Neural cell (in vitro differentiated cells): ENCODE measurements at regions not wholly inside any gene's neighbourhood (a gene's known extent, or its start where the extent isn't known, plus 50 kb on each side); places are given as distances from the start of the nearest gene placed in this dataset.

ENCODE experiments used
- H2AFZ ChIP-seq: fragments of 200-600, 300-800 bp; sonication (generic), shearing (Covaris generic); 2 replicates; pipeline ENCODE4 v1.6.0; 2014; ENCODE audit warnings: low read depth, mild to moderate bottlenecking, antibody characterized with exemption, low read length, moderate library complexity
- H3F3A ChIP-seq: fragments of 200-600 bp; shearing (Covaris generic); 2 replicates; pipeline ENCODE4 v1.6.1; 2016; ENCODE audit warnings: mild to moderate bottlenecking, moderate library complexity, mixed read lengths, antibody characterized with exemption, low read length; ENCODE audit not compliant: insufficient read depth, poor library complexity, severe bottlenecking
- H3K27ac ChIP-seq: fragments of 200-600, 300-800 bp; sonication (generic), shearing (Covaris generic); 2 replicates; pipeline ENCODE4 v1.5.1; 2014; ENCODE audit warnings: mild to moderate bottlenecking, low read length, moderate library complexity
- H3K27me3 ChIP-seq: fragments of 300-800, 200-600 bp; sonication (generic), shearing (Covaris generic); 2 replicates; pipeline ENCODE4 v1.6.0; 2014; ENCODE audit warnings: mild to moderate bottlenecking, low read depth, low read length, moderate library complexity; ENCODE audit not compliant: insufficient read depth
- H3K36me3 ChIP-seq: fragments of 300-800, 200-600 bp; sonication (generic), shearing (Covaris generic); 2 replicates; pipeline ENCODE4 v1.5.1; 2014; ENCODE audit warnings: mild to moderate bottlenecking, antibody characterized with exemption, low read length, moderate library complexity; ENCODE audit not compliant: insufficient read depth
- H3K4me2 ChIP-seq: fragments of 300-800, 200-600 bp; sonication (generic), shearing (Covaris generic); 2 replicates; pipeline ENCODE4 v1.6.0; 2014; ENCODE audit warnings: mild to moderate bottlenecking, low read length
- H3K4me3 ChIP-seq: fragments of 300-800, 200-600 bp; sonication (generic), shearing (Covaris generic); 2 replicates; pipeline ENCODE4 v1.5.1; 2014; ENCODE audit warnings: mild to moderate bottlenecking, low read length, moderate library complexity
- H3K79me2 ChIP-seq: fragments of 200-600 bp; shearing (Covaris generic); replicated peaks from 2 replicates; pipeline ENCODE4 v1.6.0; 2014; ENCODE audit warnings: mild to moderate bottlenecking, low read length, moderate library complexity; ENCODE audit not compliant: insufficient read depth
- H3K9ac ChIP-seq: fragments of 300-800, 200-600 bp; sonication (generic), shearing (Covaris generic); 2 replicates; pipeline ENCODE4 v1.6.1; 2016; ENCODE audit warnings: mild to moderate bottlenecking, low read length, mixed read lengths
- H3K9me2 ChIP-seq: fragments of 200-600 bp; shearing (Covaris generic); 2 replicates; pipeline ENCODE4 v1.6.1; 2016; ENCODE audit warnings: mild to moderate bottlenecking, low read length, mixed read lengths; ENCODE audit not compliant: insufficient read depth
- H3K9me3 ChIP-seq: fragments of 200-600, 300-800 bp; sonication (generic), shearing (Covaris generic); 2 replicates; pipeline ENCODE4 v1.6.1; 2016; ENCODE audit warnings: mild to moderate bottlenecking, mixed run types, low read length, moderate library complexity, mixed read lengths
- H4K20me1 ChIP-seq: fragments of 200-600 bp; shearing (Covaris generic); 2 replicates; pipeline ENCODE4 v1.6.1; 2016; ENCODE audit warnings: mild to moderate bottlenecking, mixed run types; ENCODE audit not compliant: insufficient read depth
- CTCF ChIP-seq: fragments of 450-650 bp; IDR thresholded peaks from 2 replicates; pipeline ENCODE4 v1.5.1; 2014; ENCODE audit warnings: antibody characterized with exemption, mild to moderate bottlenecking, moderate library complexity; ENCODE audit not compliant: poor library complexity, severe bottlenecking
- EP300 ChIP-seq: fragments of 450-650 bp; conservative IDR thresholded peaks from 2 replicates; pipeline ENCODE4 v1.6.1; 2014; ENCODE audit warnings: antibody characterized with exemption, mild to moderate bottlenecking, moderate library complexity; ENCODE audit not compliant: poor library complexity, severe bottlenecking
- EZH2 ChIP-seq: fragments of 200-600, 300-800 bp; shearing (Covaris generic), sonication (generic); IDR thresholded peaks from 2 replicates; pipeline ENCODE4 v1.6.1; 2014; ENCODE audit warnings: antibody characterized with exemption, low read length, borderline replicate concordance, mild to moderate bottlenecking; ENCODE audit not compliant: insufficient read depth, poor library complexity, severe bottlenecking
- MXI1 ChIP-seq: fragments of 450-650 bp; conservative IDR thresholded peaks from 2 replicates; pipeline ENCODE4 v1.6.1; 2014; ENCODE audit warnings: antibody characterized with exemption, mild to moderate bottlenecking; ENCODE audit not compliant: poor library complexity, severe bottlenecking
- POLR2AphosphoS5 ChIP-seq: IDR thresholded peaks from 2 replicates; pipeline ENCODE4 v1.6.1; 2012
- RAD21 ChIP-seq: fragments of 450-650 bp; conservative IDR thresholded peaks from 2 replicates; pipeline ENCODE4 v1.6.1; 2014; ENCODE audit warnings: antibody characterized with exemption, mild to moderate bottlenecking, moderate library complexity
- REST ChIP-seq: IDR thresholded peaks from 2 replicates; pipeline ENCODE4 v1.6.1; 2012; ENCODE audit warnings: borderline replicate concordance
- SMC3 ChIP-seq: fragments of 450-650 bp; conservative IDR thresholded peaks from 2 replicates; pipeline ENCODE4 v1.6.1; 2014; ENCODE audit warnings: antibody characterized with exemption, mild to moderate bottlenecking, moderate library complexity; ENCODE audit not compliant: poor library complexity
- TAF1 ChIP-seq: IDR thresholded peaks from 2 replicates; pipeline ENCODE4 v1.6.1; 2012; ENCODE audit warnings: low read depth

GRCh38 chr2:146918280-146918679, 926.5 kb upstream of the ACVR2A start:
- Histone ChIP-seq H3K79me2 (no peaks in the 10 kb centered on the region), H3K9ac (no peak overlapping the region), H3K9me3 (no peaks in the 10 kb centered on the region), H3K27me3 (no peaks in the 10 kb centered on the region), H3F3A (no peaks in the 10 kb centered on the region), H3K9me2 (no peaks in the 10 kb centered on the region), H3K36me3 (no peaks in the 10 kb centered on the region), H3K27ac (peak overlapping the region; percentile 64), H2AFZ (no peak overlapping the region), H4K20me1 (no peaks in the 10 kb centered on the region), H3K4me3 (no peak overlapping the region), H3K4me2 (no peak overlapping the region)
- no peak for TF ChIP-seq POLR2AphosphoS5
- no peak for TF ChIP-seq MXI1
- TF ChIP-seq REST = no peak
- TF ChIP-seq RAD21 = no peak
- TF ChIP-seq EP300 = no peak
- TF ChIP-seq SMC3 = no peak
- no peak for TF ChIP-seq EZH2
- TF ChIP-seq CTCF = no peak
- TF ChIP-seq TAF1 = no peak

- peak overlapping the region; percentile 64 for H3K27ac ChIP-seq
- TF ChIP-seq POLR2AphosphoS5 (peak; percentile 19), EP300 (peak; percentile 21), REST (no peak)
Measured at GRCh38 chr2:146917431-146918042, 927.3 kb upstream of the ACVR2A start.

More at GRCh38 chr2:146917431-146918042, 927.3 kb upstream of the ACVR2A start:
- no peaks in the 10 kb centered on the region for H3K79me2 ChIP-seq
- no peaks in the 10 kb centered on the region for H3K27me3 ChIP-seq
- H3F3A ChIP-seq = no peaks in the 10 kb centered on the region
- no peak overlapping the region for H3K4me3 ChIP-seq
- no peaks in the 10 kb centered on the region for H3K36me3 ChIP-seq
- H3K4me2 ChIP-seq = no peak overlapping the region
- H3K9me3 ChIP-seq = no peaks in the 10 kb centered on the region
- H3K9me2 ChIP-seq = no peaks in the 10 kb centered on the region
- no peak overlapping the region for H2AFZ ChIP-seq
- no peak overlapping the region for H3K9ac ChIP-seq
- H4K20me1 ChIP-seq = no peaks in the 10 kb centered on the region
